ENCODE measurements at regions not wholly inside any gene's neighbourhood (a gene's known extent, or its start where the extent isn't known, plus 50 kb on each side); places are given as distances from the start of the nearest gene placed in this dataset.

DNA sequence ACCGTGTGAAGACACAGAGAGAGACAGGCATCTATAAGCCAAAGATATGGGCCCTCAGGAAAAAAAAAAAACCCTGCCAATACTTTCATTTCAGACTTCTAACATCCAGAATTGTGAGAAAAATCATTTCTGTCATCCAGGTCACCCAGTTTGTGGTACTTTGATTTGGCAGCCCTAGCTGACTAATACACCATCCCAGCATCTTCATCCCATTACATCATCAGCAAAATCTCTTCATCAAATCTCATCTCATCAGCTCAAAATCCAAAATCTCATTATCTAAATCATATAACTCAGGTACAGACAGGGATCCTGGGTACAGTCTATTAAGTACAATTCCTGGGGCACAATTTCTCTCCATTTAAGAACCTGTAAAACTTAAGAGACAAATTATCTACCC, 51.9 kb upstream of the GJA8 start:
- TF ChIP-seq, protein P1, sequence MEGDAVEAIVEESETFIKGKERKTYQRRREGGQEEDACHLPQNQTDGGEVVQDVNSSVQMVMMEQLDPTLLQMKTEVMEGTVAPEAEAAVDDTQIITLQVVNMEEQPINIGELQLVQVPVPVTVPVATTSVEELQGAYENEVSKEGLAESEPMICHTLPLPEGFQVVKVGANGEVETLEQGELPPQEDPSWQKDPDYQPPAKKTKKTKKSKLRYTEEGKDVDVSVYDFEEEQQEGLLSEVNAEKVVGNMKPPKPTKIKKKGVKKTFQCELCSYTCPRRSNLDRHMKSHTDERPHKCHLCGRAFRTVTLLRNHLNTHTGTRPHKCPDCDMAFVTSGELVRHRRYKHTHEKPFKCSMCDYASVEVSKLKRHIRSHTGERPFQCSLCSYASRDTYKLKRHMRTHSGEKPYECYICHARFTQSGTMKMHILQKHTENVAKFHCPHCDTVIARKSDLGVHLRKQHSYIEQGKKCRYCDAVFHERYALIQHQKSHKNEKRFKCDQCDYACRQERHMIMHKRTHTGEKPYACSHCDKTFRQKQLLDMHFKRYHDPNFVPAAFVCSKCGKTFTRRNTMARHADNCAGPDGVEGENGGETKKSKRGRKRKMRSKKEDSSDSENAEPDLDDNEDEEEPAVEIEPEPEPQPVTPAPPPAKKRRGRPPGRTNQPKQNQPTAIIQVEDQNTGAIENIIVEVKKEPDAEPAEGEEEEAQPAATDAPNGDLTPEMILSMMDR (IDR thresholded peaks at IDR 0.05): no peak
- TF ChIP-seq POLR2A (IDR thresholded peaks at IDR 0.05): no peak
